ENCODE measurements at regions not wholly inside any gene's neighbourhood (a gene's known extent, or its start where the extent isn't known, plus 50 kb on each side); places are given as distances from the start of the nearest gene placed in this dataset.
A peak's percentile ranks its signal among the peaks of the same experiment; 100 is the strongest.

- H3K36me3 ChIP-seq (ENCODE audit: control insufficient read depth, insufficient read depth, low read length): no peaks in the 10 kb centered on the region
- no peak overlapping the region for H3K18ac ChIP-seq (ENCODE audit: low read depth, low read length)
- H3K4me2 ChIP-seq (ENCODE audit: low read depth, low read length): peak overlapping the region; percentile 67; the same call in 1 of the 2 replicates
- no peaks in the 10 kb centered on the region for H3K27me3 ChIP-seq (ENCODE audit: control insufficient read depth, insufficient read depth, low read length)
- H2AK5ac ChIP-seq (ENCODE audit: low read depth, low read length): no peak overlapping the region
- peak overlapping the region; percentile 69 for H2AFZ ChIP-seq (replicated peaks; ENCODE audit: low read length, poor library complexity)
- no peak overlapping the region for H2BK120ac ChIP-seq (ENCODE audit: low read depth, low read length)
- ATAC-seq (ENCODE audit: low read depth): peak; percentile 61
- CTCF ChIA-PET: no interaction called here
- H3K9ac ChIP-seq (ENCODE audit: low read depth, low read length): no peak overlapping the region
- H2BK20ac ChIP-seq (ENCODE audit: low read depth, low read length): no peak overlapping the region
- TF ChIP-seq ELK1 (IDR thresholded peaks at IDR 0.05; ENCODE audit: borderline replicate concordance, low read depth, low read length) (no peak), RFX5 (IDR thresholded peaks at IDR 0.05; ENCODE audit: low read depth, low read length) (no peak), POLR2A (IDR thresholded peaks at IDR 0.05; ENCODE audit: low read depth, low read length) (no peak), SMC3 (IDR thresholded peaks at IDR 0.05; ENCODE audit: low read depth, low read length) (no peak), NFE2L2 (IDR thresholded peaks at IDR 0.05; ENCODE audit: low read depth, low read length) (no peak), RAD21 (IDR thresholded peaks at IDR 0.05; ENCODE audit: low read length) (no peak), MAZ (IDR thresholded peaks at IDR 0.05; ENCODE audit: borderline replicate concordance, low read depth, low read length) (no peak)
- TF ChIP-seq, protein P1, sequence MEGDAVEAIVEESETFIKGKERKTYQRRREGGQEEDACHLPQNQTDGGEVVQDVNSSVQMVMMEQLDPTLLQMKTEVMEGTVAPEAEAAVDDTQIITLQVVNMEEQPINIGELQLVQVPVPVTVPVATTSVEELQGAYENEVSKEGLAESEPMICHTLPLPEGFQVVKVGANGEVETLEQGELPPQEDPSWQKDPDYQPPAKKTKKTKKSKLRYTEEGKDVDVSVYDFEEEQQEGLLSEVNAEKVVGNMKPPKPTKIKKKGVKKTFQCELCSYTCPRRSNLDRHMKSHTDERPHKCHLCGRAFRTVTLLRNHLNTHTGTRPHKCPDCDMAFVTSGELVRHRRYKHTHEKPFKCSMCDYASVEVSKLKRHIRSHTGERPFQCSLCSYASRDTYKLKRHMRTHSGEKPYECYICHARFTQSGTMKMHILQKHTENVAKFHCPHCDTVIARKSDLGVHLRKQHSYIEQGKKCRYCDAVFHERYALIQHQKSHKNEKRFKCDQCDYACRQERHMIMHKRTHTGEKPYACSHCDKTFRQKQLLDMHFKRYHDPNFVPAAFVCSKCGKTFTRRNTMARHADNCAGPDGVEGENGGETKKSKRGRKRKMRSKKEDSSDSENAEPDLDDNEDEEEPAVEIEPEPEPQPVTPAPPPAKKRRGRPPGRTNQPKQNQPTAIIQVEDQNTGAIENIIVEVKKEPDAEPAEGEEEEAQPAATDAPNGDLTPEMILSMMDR (conservative IDR thresholded peaks at IDR 0.05; ENCODE audit: low read depth, low read length): no peak
- no peaks in the 10 kb centered on the region for H3K79me1 ChIP-seq (ENCODE audit: low read depth in 1 of 2, low read length in 2 of 2)
- intact Hi-C loops (cut with micrococcal nuclease): no loop called here
- no peak overlapping the region for H2AK9ac ChIP-seq (replicated peaks; ENCODE audit: low read depth, low read length, poor library complexity)
- no peak overlapping the region for H3K4me3 ChIP-seq (ENCODE audit: insufficient read depth, low read depth, low read length)
- no CpG with 5 or more reads among the region's 4 CpGs for WGBS, 2 experiments (ENCODE audit: extremely low coverage in 2 of 2, insufficient read length in 1 of 2)
- dilution Hi-C loops (cut with HindIII; ENCODE audit: low sequenced_read_pairs, unreplicated experiment): no loop called here
- H3K14ac ChIP-seq (replicated peaks; ENCODE audit: low read depth, low read length): no peak overlapping the region; the same call in 1 of the 2 replicates
- H3K9me3 ChIP-seq (ENCODE audit: control insufficient read depth, insufficient read depth, low read length): no peaks in the 10 kb centered on the region
- no peak overlapping the region for H3K56ac ChIP-seq (ENCODE audit: extremely low read depth, insufficient read depth, low read length)
- no peak overlapping the region for H2BK5ac ChIP-seq (ENCODE audit: low read depth, low read length, poor library complexity, severe bottlenecking)
- POLR2A ChIA-PET (ENCODE audit: unreplicated experiment): no interaction called here
- in situ Hi-C loops (cut with MboI; ENCODE audit: low sequenced_read_pairs): no loop called here
- no peak overlapping the region for H4K5ac ChIP-seq (ENCODE audit: low read depth, low read length)
- H4K8ac ChIP-seq (ENCODE audit: low read depth in 2 of 2, low read length in 2 of 2): no peak overlapping the region
- no TSS peak for BruUV-seq (replicated peaks)
- no peak overlapping the region for H2BK15ac ChIP-seq (ENCODE audit: low read depth, low read length)
- DNase-seq: peak; percentile 67
- H3K4me1 ChIP-seq (ENCODE audit: control insufficient read depth, insufficient read depth, low read length): peaks cover 10% of the 10 kb centered on the region
- no peak overlapping the region for H4K91ac ChIP-seq (ENCODE audit: insufficient read depth, low read depth, low read length)
- H3K4ac ChIP-seq (ENCODE audit: low read depth, low read length): no peak overlapping the region
- no peak overlapping the region for H3K23ac ChIP-seq (ENCODE audit: low read depth, low read length)
- no peaks in the 10 kb centered on the region for H4K20me1 ChIP-seq (ENCODE audit: insufficient read depth, low read length)
- peaks cover 4% of the 10 kb centered on the region for H3K9me1 ChIP-seq (ENCODE audit: insufficient read depth, low read length)
- H3K27ac ChIP-seq (ENCODE audit: insufficient read depth, low read length): no peak overlapping the region
These were observed 443.4 kb upstream of the ANKRD30A start for GRCh38 chr10:36681751-36682632.

Measured in IMR-90 (cell line).